RWPE1 (cell line): ENCODE measurements at regions not wholly inside any gene's neighbourhood (a gene's known extent, or its start where the extent isn't known, plus 50 kb on each side); places are given as distances from the start of the nearest gene placed in this dataset.

Source experiments
- CTCF ChIA-PET: fragments of 350-600 bp; sonication (Branson Sonifier 250); formaldehyde crosslinking; extraction: SDS; loops from one replicate; lab custom pipeline; 2021; lab: Yijun Ruan, JAX
- POLR2A ChIA-PET: fragments of 400-600 bp; formaldehyde crosslinking; extraction: SDS; loops from one replicate; lab custom pipeline; 2020; ENCODE audit warnings: antibody characterized with exemption; ENCODE audit not compliant: low non-redundant PET; lab: Yijun Ruan, JAX
- DNase-seq: peaks from one replicate; pipeline ENCODE4 v3.0.0; 2012; ENCODE audit warnings: low spot score
- H3K27ac ChIP-seq: fragments of 450-650 bp; 2 replicates; pipeline ENCODE4 v1.5.1; 2017
- TF ChIP-seq, protein P1 (sequence below): fragments of 450-650 bp; conservative IDR thresholded peaks from 2 replicates; pipeline ENCODE4 v1.5.1; 2017; ENCODE audit warnings: low read depth, mild to moderate bottlenecking

- no peak overlapping the region for H3K27ac ChIP-seq
- no peak for DNase-seq
- ChIA-PET POLR2A (no interaction called here), CTCF (no interaction called here)
- TF ChIP-seq, protein P1, sequence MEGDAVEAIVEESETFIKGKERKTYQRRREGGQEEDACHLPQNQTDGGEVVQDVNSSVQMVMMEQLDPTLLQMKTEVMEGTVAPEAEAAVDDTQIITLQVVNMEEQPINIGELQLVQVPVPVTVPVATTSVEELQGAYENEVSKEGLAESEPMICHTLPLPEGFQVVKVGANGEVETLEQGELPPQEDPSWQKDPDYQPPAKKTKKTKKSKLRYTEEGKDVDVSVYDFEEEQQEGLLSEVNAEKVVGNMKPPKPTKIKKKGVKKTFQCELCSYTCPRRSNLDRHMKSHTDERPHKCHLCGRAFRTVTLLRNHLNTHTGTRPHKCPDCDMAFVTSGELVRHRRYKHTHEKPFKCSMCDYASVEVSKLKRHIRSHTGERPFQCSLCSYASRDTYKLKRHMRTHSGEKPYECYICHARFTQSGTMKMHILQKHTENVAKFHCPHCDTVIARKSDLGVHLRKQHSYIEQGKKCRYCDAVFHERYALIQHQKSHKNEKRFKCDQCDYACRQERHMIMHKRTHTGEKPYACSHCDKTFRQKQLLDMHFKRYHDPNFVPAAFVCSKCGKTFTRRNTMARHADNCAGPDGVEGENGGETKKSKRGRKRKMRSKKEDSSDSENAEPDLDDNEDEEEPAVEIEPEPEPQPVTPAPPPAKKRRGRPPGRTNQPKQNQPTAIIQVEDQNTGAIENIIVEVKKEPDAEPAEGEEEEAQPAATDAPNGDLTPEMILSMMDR, result no peak
Measured at GRCh38 chr15:96894659-96895058, 564.2 kb downstream of the NR2F2 start.

- CTCF ChIA-PET, result no interaction called here
- POLR2A ChIA-PET, result no interaction called here
- no peak for DNase-seq
- no peak overlapping the region for H3K27ac ChIP-seq
- TF ChIP-seq, protein P1, result no peak
Measured at GRCh38 chr15:96896766-96897165, 566.3 kb downstream of the NR2F2 start.

DNA sequence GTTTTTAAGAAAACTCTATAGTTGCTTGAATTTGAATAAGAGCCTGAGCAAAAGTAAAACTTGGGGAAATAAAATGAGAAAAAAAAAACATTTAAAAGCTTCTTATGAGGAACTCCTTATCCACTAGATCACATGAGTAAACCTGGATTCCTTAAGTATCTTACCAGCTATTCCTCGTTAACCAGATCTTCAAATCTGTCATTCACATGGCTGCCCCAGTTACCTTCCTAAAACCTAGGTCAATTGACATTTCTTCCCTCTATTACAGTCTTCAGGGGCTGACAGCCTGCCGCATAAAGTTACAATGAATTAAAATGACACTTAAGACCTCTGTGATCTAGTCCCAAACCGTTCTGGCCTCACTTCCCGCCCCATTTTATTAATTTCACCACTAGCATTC, 583.6 kb downstream of the NR2F2 start:
- no peak for DNase-seq
- ChIA-PET POLR2A (no interaction called here), CTCF (interaction anchor here (0.6 kb wide), 1 partner anchor 457 kb away, joined by 3 read pairs; no protein-coding TSS in a partner anchor)
- no peak overlapping the region for H3K27ac ChIP-seq
- TF ChIP-seq, protein P1, result no peak

GRCh38 chr15:96916750-96917149, 586.2 kb downstream of the NR2F2 start:
- CTCF ChIA-PET, result no interaction called here
- no peak for DNase-seq
- POLR2A ChIA-PET, result no interaction called here
- no peak overlapping the region for H3K27ac ChIP-seq
- TF ChIP-seq, protein P1, result no peak

GRCh38 chr15:96924570-96924969, 594.1 kb downstream of the NR2F2 start:
- no peak for DNase-seq
- ChIA-PET POLR2A (no interaction called here), CTCF (no interaction called here)
- TF ChIP-seq, protein P1, result no peak
- no peak overlapping the region for H3K27ac ChIP-seq

- POLR2A ChIA-PET, result no interaction called here
- no peak overlapping the region for H3K27ac ChIP-seq
- DNase-seq, result no peak
- TF ChIP-seq, protein P1, result no peak
- CTCF ChIA-PET, result interaction anchor here (0.5 kb wide), 1 partner anchor 22 kb away, joined by 3 read pairs; no protein-coding TSS in a partner anchor
Measured at GRCh38 chr15:96947296-96948229, 617.1 kb downstream of the NR2F2 start.
